GM19035 (cell line): ENCODE measurements at regions not wholly inside any gene's neighbourhood (a gene's known extent, or its start where the extent isn't known, plus 50 kb on each side); places are given as distances from the start of the nearest gene placed in this dataset.
"Not testable (repeated sequence)": the region's sequence is repeated elsewhere in the genome, so short reads cannot be mapped to it uniquely, and the experiment has no call there.

ENCODE experiments used
- ATAC-seq: cut with Tn5 transposase; IDR thresholded peaks from one replicate; pipeline ENCODE4 v1.9.1; 2021; ENCODE audit not compliant: unreplicated experiment

GRCh38 chr6:158886346-158886977 lies 67.3 kb upstream of the EZR start:
- not testable (repeated sequence) for ATAC-seq

GRCh38 chr6:158881884-158882283 lies 62.7 kb upstream of the EZR start:
- ATAC-seq: not testable (repeated sequence)

- ATAC-seq: not testable (repeated sequence)
Observed at GRCh38 chr6:158881276-158881675, 62.1 kb upstream of the EZR start.

- no peak for ATAC-seq
Observed at GRCh38 chr6:158879180-158879579, 60.0 kb upstream of the EZR start.

- ATAC-seq: no peak
Observed at GRCh38 chr6:158877716-158878115, 58.5 kb upstream of the EZR start.

GRCh38 chr6:158876886-158877285 lies 57.7 kb upstream of the EZR start:
- ATAC-seq: no peak

GRCh38 chr6:158870649-158870957 lies 51.4 kb upstream of the EZR start:
- no peak for ATAC-seq

- ATAC-seq: peak; percentile 97
Observed at GRCh38 chr6:158869826-158870648, 50.9 kb upstream of the EZR start.

- peak; percentile 28 for ATAC-seq
Observed at GRCh38 chr6:158868890-158869825, 50.0 kb upstream of the EZR start.
